ENCODE measurements at regions not wholly inside any gene's neighbourhood (a gene's known extent, or its start where the extent isn't known, plus 50 kb on each side); places are given as distances from the start of the nearest gene placed in this dataset.

DNA sequence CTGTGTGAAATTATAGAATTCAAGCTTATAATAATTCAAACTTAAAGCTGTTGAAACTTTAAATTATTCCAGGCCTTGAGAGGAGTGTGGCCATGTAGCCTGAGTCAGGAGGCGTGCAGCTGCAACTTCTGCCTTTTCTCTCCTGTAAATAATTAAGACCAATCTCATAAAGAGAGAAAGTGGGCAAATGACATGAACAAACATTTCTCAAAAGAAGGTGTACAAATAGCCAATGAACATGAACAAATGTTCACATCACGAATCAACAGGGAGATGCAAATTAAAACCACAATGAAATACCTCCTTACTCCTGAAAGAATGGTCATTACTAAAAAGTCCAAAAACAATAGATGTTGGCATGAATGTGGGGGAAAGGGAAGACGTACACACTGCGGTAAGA, 149.1 kb upstream of the MYCN start:
- no peak for TF ChIP-seq CREB1 (IDR thresholded peaks at IDR 0.05)
- TF ChIP-seq POLR2AphosphoS5 (IDR thresholded peaks at IDR 0.05; ENCODE audit: low read depth, low read length): no peak
- no peak for TF ChIP-seq CTCF (IDR thresholded peaks at IDR 0.05; ENCODE audit: control extremely low read depth in 1 of 3, insufficient read depth in 1 of 3, low read depth in 1 of 3, low read length in 3 of 3)
- TF ChIP-seq, protein P1, sequence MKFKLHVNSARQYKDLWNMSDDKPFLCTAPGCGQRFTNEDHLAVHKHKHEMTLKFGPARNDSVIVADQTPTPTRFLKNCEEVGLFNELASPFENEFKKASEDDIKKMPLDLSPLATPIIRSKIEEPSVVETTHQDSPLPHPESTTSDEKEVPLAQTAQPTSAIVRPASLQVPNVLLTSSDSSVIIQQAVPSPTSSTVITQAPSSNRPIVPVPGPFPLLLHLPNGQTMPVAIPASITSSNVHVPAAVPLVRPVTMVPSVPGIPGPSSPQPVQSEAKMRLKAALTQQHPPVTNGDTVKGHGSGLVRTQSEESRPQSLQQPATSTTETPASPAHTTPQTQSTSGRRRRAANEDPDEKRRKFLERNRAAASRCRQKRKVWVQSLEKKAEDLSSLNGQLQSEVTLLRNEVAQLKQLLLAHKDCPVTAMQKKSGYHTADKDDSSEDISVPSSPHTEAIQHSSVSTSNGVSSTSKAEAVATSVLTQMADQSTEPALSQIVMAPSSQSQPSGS (IDR thresholded peaks at IDR 0.05; ENCODE audit: low read length): no peak
- no peak for TF ChIP-seq MAFK (IDR thresholded peaks at IDR 0.05; ENCODE audit: low read depth, low read length)
- no peak for TF ChIP-seq EZH2 (IDR thresholded peaks at IDR 0.05; ENCODE audit: low read depth, low read length, severe bottlenecking)
- no peak for TF ChIP-seq POLR2A (IDR thresholded peaks at IDR 0.05; ENCODE audit: control extremely low read depth in 1 of 2, low read depth in 2 of 2, low read length in 2 of 2)
- TF ChIP-seq SUZ12 (IDR thresholded peaks at IDR 0.05; ENCODE audit: low read length): no peak
- no peak for TF ChIP-seq YY1 (IDR thresholded peaks at IDR 0.05; ENCODE audit: low read depth, low read length)
- TF ChIP-seq SIN3A (conservative IDR thresholded peaks at IDR 0.05 in 1 of 2, IDR thresholded peaks at IDR 0.05 in 1 of 2; ENCODE audit: low read depth in 1 of 2, low read length in 2 of 2): no peak
- no peak for TF ChIP-seq EP300 (IDR thresholded peaks at IDR 0.05; ENCODE audit: borderline replicate concordance in 1 of 2, low read depth in 2 of 2, low read length in 2 of 2)
- no peak for TF ChIP-seq NRF1 (IDR thresholded peaks at IDR 0.05; ENCODE audit: low read depth, low read length)
